Aorta (tissue), 5 donors: ENCODE measurements at regions not wholly inside any gene's neighbourhood (a gene's known extent, or its start where the extent isn't known, plus 50 kb on each side); places are given as distances from the start of the nearest gene placed in this dataset.
A peak's percentile ranks its signal among the peaks of the same experiment; 100 is the strongest.

Experiments
- ATAC-seq: fragments of 200-7000 bp; cut with Tn5 transposase; one replicate; pipeline ENCODE4 v1.9.1; 2022; ENCODE audit warnings: moderate library complexity; ENCODE audit not compliant: low FRiP score
- DNase-seq, 2 donors: peaks; one replicate each; pipeline ENCODE4 v3.0.0-alpha.2; 2020
- H3K27ac ChIP-seq, 2 donors: one replicate each; pipeline ENCODE4 v1.5.1; 2013; ENCODE audit warnings: low read length in 2 of 2, mild to moderate bottlenecking in 2 of 2, moderate library complexity in 2 of 2, control low read depth in 1 of 2, inconsistent platforms in 1 of 2, low read depth in 1 of 2
- H3K27me3 ChIP-seq, 2 donors: one replicate each; pipeline ENCODE4 v1.6.1; 2013; ENCODE audit warnings: control low read depth in 1 of 2, low read length in 1 of 2, mild to moderate bottlenecking in 1 of 2, moderate library complexity in 1 of 2; ENCODE audit not compliant: insufficient read depth in 2 of 2, control insufficient read depth in 1 of 2
- H3K36me3 ChIP-seq, 2 donors: one replicate each; pipeline ENCODE4 v1.6.1; 2013; ENCODE audit warnings: control low read depth in 1 of 2, low read length in 1 of 2, mild to moderate bottlenecking in 1 of 2; ENCODE audit not compliant: insufficient read depth in 2 of 2, control insufficient read depth in 1 of 2
- H3K4me1 ChIP-seq, 2 donors: one replicate each; pipeline ENCODE4 v1.6.1; 2013; ENCODE audit warnings: low read length in 2 of 2, control low read depth in 1 of 2, mild to moderate bottlenecking in 1 of 2, moderate library complexity in 1 of 2; ENCODE audit not compliant: insufficient read depth in 2 of 2, control insufficient read depth in 1 of 2
- H3K4me3 ChIP-seq, 2 donors: one replicate each; pipeline ENCODE4 v1.5.1; 2013; ENCODE audit warnings: low read length in 2 of 2, control low read depth in 1 of 2, mild to moderate bottlenecking in 1 of 2
- H3K9me3 ChIP-seq: one replicate; pipeline ENCODE4 v1.6.1; 2013; ENCODE audit warnings: mild to moderate bottlenecking, low read length; ENCODE audit not compliant: control insufficient read depth
- WGBS, 2 donors: extraction: QIAGEN DNeasy Blood & Tissue Kit; methylation state at CpG; one replicate each; pipeline ENCODE4 v1.1.7; 2013; 5-methylcytosine and 5-hydroxymethylcytosine counted together
- intact Hi-C, 2 donors: fragments of 100-400 bp; cut with DNase I; formaldehyde crosslinking; loops; one replicate each; pipeline versions ENCODE4 v1.14.2 to v1.15.0; 2022
- donor health status: healthy with polysubstance abuse.
- donor health status: Bipolar disorder and iron deficiency.
- donor health status: DM: no; HTN: no; CAD: no.
- donor health status: DM: no; HTN: no; CAD: no.
- donor health status: DM: yes; HTN: yes; CAD: no.

- Histone ChIP-seq H3K4me3 (no peak overlapping the region), H3K27ac (no peak overlapping the region), H3K36me3 (no peaks in the 10 kb centered on the region), H3K4me1 (no peaks in the 10 kb centered on the region), H3K27me3 (no peaks in the 10 kb centered on the region), H3K9me3 (no peaks in the 10 kb centered on the region)
- ATAC-seq (no peak), DNase-seq (no peak)
- 97 to 98% methylated on average over 19 of the region's 19 CpGs for WGBS, 2 donors
- intact Hi-C loops = loop anchor here in 1 of 2 donors (5.0 to 10.0 kb wide), 3 partner anchors 63 to 200 kb away; no protein-coding TSS in a partner anchor
Observed at GRCh38 chr6:159375014-159375413, 205.8 kb downstream of the FNDC1 start.

GRCh38 chr6:159373670-159374069 is 204.5 kb downstream of the FNDC1 start:
- WGBS, 2 donors = 87 to 90% methylated on average over 6 of the region's 6 CpGs
- ATAC-seq (no peak), DNase-seq (no peak)
- H3K27me3 ChIP-seq = no peaks in the 10 kb centered on the region
- H3K36me3 ChIP-seq = no peaks in the 10 kb centered on the region
- no peak overlapping the region for H3K27ac ChIP-seq
- no peaks in the 10 kb centered on the region for H3K4me1 ChIP-seq
- H3K9me3 ChIP-seq = no peaks in the 10 kb centered on the region
- intact Hi-C loops = loop anchor here in 1 of 2 donors (10.0 kb wide), 1 partner anchor 199 kb away; no protein-coding TSS in a partner anchor
- H3K4me3 ChIP-seq = no peak overlapping the region

- H3K27ac ChIP-seq = peak overlapping the region in 1 of 2 donors; percentile 37
- no peak overlapping the region for H3K4me3 ChIP-seq
- H3K36me3 ChIP-seq = no peaks in the 10 kb centered on the region
- WGBS, 2 donors = 9 to 10% methylated on average over 2 of the region's 2 CpGs
- H3K4me1 ChIP-seq = no peaks in the 10 kb centered on the region
- intact Hi-C loops = loop anchor here in 1 of 2 donors (10.0 kb wide), 1 partner anchor 198 kb away; no protein-coding TSS in a partner anchor
- H3K9me3 ChIP-seq = no peaks in the 10 kb centered on the region
- peak; percentile 78 to 86 for DNase-seq
- ATAC-seq = peak; percentile 58
- H3K27me3 ChIP-seq = no peaks in the 10 kb centered on the region
Observed at GRCh38 chr6:159372333-159372732, 203.1 kb downstream of the FNDC1 start.

DNA sequence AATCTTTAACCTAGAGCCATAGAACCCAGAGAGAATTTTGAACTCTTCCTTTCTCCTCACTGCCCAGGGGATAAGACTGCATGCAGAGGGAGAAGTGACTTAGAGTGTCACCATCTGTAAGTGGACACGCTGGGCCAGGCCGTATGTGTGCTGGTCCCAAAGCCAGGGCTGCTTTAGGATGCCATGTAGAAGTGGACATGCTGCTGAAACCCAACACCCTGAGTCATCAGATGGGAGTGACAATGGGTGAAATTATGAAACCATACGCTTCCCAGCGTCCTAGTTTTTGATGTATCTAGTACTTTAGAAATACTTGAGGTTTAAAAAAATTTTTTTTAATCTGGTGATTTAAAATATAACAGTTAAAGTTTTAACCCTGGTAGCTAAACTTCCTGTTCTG is 191.1 kb downstream of the FNDC1 start:
- WGBS, 2 donors = 22 to 28% methylated on average over 4 of the region's 4 CpGs
- no peaks in the 10 kb centered on the region for H3K9me3 ChIP-seq
- ATAC-seq (no peak), DNase-seq (no peak)
- H3K4me1 ChIP-seq = no peaks in the 10 kb centered on the region
- H3K27ac ChIP-seq = no peak overlapping the region
- intact Hi-C loops = no loop called here
- H3K27me3 ChIP-seq = no peaks in the 10 kb centered on the region
- no peak overlapping the region for H3K4me3 ChIP-seq
- H3K36me3 ChIP-seq = no peaks in the 10 kb centered on the region

GRCh38 chr6:159359581-159360297 is 190.5 kb downstream of the FNDC1 start:
- DNase-seq = no peak
- Histone ChIP-seq H3K4me1 (no peaks in the 10 kb centered on the region), H3K9me3 (no peaks in the 10 kb centered on the region), H3K36me3 (no peaks in the 10 kb centered on the region), H3K27me3 (no peaks in the 10 kb centered on the region), H3K4me3 (no peak overlapping the region), H3K27ac (peak overlapping the region; percentile 6 to 47)
- intact Hi-C loops = no loop called here
- WGBS, 2 donors = 5 to 12% methylated on average over 8 of the region's 8 CpGs
- no peak for ATAC-seq

- H3K27ac ChIP-seq = no peak overlapping the region
- no peak overlapping the region for H3K4me3 ChIP-seq
- DNase-seq = no peak
- ATAC-seq = no peak
- WGBS, 2 donors = 94 to 98% methylated on average over 4 of the region's 4 CpGs
- intact Hi-C loops = no loop called here
- H3K4me1 ChIP-seq = no peaks in the 10 kb centered on the region
- no peaks in the 10 kb centered on the region for H3K36me3 ChIP-seq
- no peaks in the 10 kb centered on the region for H3K27me3 ChIP-seq
- H3K9me3 ChIP-seq = no peaks in the 10 kb centered on the region
Observed at GRCh38 chr6:159358562-159358961, 189.4 kb downstream of the FNDC1 start.

GRCh38 chr6:159357211-159357915 is 188.2 kb downstream of the FNDC1 start:
- H3K27me3 ChIP-seq = no peaks in the 10 kb centered on the region
- DNase-seq (no peak), ATAC-seq (no peak)
- intact Hi-C loops = no loop called here
- H3K36me3 ChIP-seq = no peaks in the 10 kb centered on the region
- no peak overlapping the region for H3K4me3 ChIP-seq
- no peak overlapping the region for H3K27ac ChIP-seq
- WGBS, 2 donors = 94 to 96% methylated on average over 7 of the region's 7 CpGs
- no peaks in the 10 kb centered on the region for H3K4me1 ChIP-seq
- H3K9me3 ChIP-seq = no peaks in the 10 kb centered on the region

DNA sequence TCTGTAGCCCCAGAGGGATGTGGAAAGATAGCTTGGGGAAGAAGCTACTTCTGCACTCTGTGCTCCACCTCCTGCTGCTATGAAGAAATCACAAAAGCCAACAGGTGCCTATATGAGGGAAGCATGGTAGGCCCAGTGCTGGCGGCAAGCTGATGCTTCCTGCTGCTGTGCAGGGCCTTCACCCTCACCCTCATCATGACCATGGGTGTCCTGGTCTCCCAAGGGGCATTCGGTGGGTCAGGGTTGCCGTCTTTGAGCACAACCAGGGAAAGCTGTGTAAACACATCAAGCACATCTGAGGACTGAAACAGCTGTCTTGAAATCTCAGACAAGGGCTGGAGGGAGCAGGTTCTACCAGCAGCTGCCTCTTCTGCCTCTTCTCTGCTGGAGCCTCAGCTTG is 184.0 kb downstream of the FNDC1 start:
- WGBS, 2 donors = 93% methylated on average over 3 of the region's 3 CpGs
- ATAC-seq (no peak), DNase-seq (no peak)
- Histone ChIP-seq H3K36me3 (no peaks in the 10 kb centered on the region), H3K27me3 (no peaks in the 10 kb centered on the region), H3K4me3 (no peak overlapping the region), H3K4me1 (no peaks in the 10 kb centered on the region), H3K27ac (no peak overlapping the region), H3K9me3 (no peaks in the 10 kb centered on the region)
- intact Hi-C loops = no loop called here

DNA sequence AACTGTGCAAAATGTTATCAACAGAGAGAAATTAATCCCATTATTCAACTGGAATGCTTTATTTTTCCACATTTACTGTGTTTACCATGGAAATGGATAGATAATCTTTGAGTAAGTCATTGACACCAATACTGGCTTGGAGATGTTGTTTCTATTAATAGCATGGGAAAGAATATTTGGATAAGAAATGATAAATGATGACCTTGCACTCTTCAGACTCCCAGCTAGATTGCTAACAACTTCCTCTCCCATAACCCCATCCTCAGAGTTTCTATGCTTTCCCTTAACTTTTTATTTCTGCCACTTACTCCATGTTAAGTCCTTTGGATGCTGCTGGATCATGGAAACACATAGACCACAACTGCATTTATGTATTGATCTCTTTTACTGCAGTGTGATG is 182.5 kb downstream of the FNDC1 start:
- intact Hi-C loops = no loop called here
- DNase-seq (no peak), ATAC-seq (no peak)
- H3K4me3 ChIP-seq = no peak overlapping the region
- no peaks in the 10 kb centered on the region for H3K36me3 ChIP-seq
- H3K27me3 ChIP-seq = no peaks in the 10 kb centered on the region
- no peaks in the 10 kb centered on the region for H3K4me1 ChIP-seq
- no peak overlapping the region for H3K27ac ChIP-seq
- no peaks in the 10 kb centered on the region for H3K9me3 ChIP-seq
